ENCODE measurements at regions not wholly inside any gene's neighbourhood (a gene's known extent, or its start where the extent isn't known, plus 50 kb on each side); places are given as distances from the start of the nearest gene placed in this dataset.
A peak's percentile ranks its signal among the peaks of the same experiment; 100 is the strongest.

DNA sequence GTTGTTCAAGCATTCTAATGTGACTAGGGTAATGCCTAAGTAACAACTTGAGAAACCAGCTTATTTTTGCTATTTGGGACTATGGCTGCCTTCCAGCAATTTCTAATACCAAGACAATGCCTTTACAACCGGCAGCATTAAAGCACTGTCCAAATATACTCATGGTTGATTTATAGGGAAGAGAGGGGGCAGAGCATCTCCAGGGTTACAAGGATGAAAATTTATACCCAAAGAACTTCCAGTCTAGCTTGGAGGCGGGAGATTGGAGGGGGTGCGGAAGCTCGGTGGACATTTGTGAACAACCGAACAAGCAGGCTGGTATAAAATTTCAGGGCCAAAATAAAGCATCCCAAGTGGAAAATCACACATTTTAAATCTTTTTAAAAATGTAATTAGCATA is 79.4 kb upstream of the FOXN2 start:
- no peak for DNase-seq (ENCODE audit: low spot score)
- Histone ChIP-seq H3K4me3 (no peak overlapping the region), H3K27ac (no peak overlapping the region)
- TF ChIP-seq, protein P1, sequence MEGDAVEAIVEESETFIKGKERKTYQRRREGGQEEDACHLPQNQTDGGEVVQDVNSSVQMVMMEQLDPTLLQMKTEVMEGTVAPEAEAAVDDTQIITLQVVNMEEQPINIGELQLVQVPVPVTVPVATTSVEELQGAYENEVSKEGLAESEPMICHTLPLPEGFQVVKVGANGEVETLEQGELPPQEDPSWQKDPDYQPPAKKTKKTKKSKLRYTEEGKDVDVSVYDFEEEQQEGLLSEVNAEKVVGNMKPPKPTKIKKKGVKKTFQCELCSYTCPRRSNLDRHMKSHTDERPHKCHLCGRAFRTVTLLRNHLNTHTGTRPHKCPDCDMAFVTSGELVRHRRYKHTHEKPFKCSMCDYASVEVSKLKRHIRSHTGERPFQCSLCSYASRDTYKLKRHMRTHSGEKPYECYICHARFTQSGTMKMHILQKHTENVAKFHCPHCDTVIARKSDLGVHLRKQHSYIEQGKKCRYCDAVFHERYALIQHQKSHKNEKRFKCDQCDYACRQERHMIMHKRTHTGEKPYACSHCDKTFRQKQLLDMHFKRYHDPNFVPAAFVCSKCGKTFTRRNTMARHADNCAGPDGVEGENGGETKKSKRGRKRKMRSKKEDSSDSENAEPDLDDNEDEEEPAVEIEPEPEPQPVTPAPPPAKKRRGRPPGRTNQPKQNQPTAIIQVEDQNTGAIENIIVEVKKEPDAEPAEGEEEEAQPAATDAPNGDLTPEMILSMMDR (IDR thresholded peaks at IDR 0.05) = no peak

DNA sequence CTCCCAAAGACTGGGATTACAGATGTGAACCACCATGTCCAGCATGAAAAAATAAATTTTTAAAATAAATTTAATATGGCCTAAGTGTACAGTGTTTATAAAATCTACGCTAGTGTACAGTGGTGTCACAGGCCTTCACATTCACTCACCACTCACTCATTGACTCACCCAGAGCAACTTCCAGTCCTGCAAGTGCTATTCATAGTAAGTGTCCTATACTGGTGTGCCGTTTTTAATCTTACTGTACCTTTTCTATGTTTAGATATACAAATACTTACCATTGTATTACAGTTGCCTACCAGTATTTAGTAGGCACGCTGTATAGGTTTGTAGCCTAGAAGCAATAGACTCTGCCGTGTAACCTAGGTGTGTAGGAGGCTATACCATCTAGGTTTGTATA is 76.1 kb upstream of the FOXN2 start:
- Histone ChIP-seq H3K27ac (no peak overlapping the region), H3K4me3 (no peak overlapping the region)
- no peak for DNase-seq (ENCODE audit: low spot score)
- TF ChIP-seq, protein P1 (IDR thresholded peaks at IDR 0.05) = no peak

DNA sequence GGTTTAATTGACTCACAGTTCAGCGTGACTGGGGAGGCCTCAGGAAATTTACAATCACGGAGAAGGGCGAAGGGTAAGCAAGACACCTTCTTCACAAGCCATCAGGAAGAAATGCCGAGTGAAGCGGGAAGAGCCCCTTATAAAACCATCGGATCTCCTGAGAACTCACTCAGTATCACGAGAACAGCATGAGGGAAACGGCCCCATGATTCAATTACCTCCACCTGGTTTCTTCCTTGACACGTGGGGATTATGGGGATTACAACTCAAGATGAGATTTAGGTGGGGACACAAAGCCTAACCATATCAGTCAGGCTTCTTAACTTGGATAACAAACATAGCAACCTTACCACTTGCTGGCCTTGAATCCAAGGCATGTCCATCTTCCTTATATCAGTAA is 73.6 kb upstream of the FOXN2 start:
- Histone ChIP-seq H3K4me3 (no peak overlapping the region), H3K27ac (no peak overlapping the region)
- DNase-seq (ENCODE audit: low spot score) = no peak
- TF ChIP-seq, protein P1 (IDR thresholded peaks at IDR 0.05) = no peak

DNA sequence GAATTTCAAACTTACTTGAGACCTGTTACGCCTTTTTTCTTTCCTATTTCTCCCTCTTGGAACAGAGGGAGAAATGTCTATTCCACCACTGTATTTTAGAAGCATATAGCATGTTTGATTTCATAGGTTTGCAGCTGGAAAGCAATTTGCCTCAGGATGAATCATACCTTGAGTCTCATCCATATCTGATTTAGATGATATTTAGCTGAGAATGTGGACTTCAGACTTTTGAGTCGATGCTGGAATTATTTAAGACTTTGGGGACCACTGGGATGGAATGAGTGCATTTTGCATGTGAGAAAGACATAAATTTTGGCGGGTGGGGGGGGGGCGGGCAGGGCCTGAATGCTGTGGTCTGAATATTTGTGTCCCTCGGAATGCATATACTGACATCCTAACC is 67.3 kb upstream of the FOXN2 start:
- Histone ChIP-seq H3K4me3 (no peak overlapping the region), H3K27ac (no peak overlapping the region)
- TF ChIP-seq, protein P1 (IDR thresholded peaks at IDR 0.05) = no peak
- DNase-seq (ENCODE audit: low spot score) = no peak

DNA sequence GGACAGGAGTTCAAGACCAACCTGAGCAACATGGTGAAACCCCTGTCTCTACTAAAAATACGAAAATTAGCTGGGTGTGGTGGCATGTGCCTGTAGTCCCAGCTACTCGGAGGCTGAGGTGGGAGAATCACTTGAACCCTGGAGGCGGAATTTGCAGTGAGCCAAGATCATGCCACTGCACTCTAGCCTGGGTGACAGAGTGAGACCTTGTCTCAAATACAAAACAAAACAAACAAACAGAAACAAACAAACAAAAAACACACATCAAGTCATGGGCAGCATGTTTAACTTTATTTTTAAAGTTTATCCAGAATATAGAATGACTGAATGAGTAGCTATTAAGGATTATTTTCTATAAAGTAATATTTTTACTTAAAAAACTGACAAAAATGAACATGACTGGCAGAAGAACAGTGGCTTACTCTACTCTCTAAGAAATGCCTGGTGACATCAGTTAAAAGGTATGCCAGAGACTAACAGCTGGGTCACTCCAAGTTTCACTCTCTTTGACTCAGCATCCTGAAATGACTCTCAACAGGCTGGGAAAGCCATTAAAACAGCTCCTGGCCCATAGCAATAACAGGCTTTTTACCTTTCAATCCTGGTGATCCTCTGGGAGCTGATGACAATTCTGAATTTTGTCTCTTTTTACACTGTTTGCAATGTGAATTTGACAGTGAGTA is 66.1 kb upstream of the FOXN2 start:
- H3K27ac ChIP-seq = peak overlapping the region; percentile 52 to 59
- no peak overlapping the region for H3K4me3 ChIP-seq
- TF ChIP-seq, protein P1 (IDR thresholded peaks at IDR 0.05) = no peak
- no peak for DNase-seq (ENCODE audit: low spot score)

DNA sequence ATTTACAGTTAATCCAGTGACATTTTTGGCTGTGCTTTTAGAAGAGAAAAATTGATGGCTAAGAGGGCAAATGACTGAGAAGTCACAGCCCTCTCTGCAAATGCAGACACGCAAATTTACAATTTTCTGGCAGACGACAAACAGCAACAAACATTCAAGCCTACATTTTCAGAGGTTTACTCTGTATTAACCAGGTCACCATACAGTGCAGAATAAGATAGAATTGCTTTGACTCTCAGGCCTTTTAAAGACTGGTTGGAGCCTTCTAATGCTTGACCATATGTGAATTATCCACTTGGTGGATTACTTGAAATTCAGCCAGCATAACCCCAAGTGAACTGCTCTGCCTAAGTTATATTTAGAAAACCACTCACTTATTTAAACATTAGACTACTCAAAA is 65.5 kb upstream of the FOXN2 start:
- no peak overlapping the region for H3K4me3 ChIP-seq
- TF ChIP-seq, protein P1 (IDR thresholded peaks at IDR 0.05) = no peak
- H3K27ac ChIP-seq = peak overlapping the region; percentile 52 to 59
- no peak for DNase-seq (ENCODE audit: low spot score)

Measured in coronary artery (tissue), 2 donors.